H9 (cell line): ENCODE measurements at regions not wholly inside any gene's neighbourhood (a gene's known extent, or its start where the extent isn't known, plus 50 kb on each side); places are given as distances from the start of the nearest gene placed in this dataset.

Experiments
- DNase-seq: peaks from one replicate; pipeline ENCODE4 v3.0.0-alpha.2; 2017
- H2AFZ ChIP-seq: one replicate; pipeline ENCODE4 v1.6.1; 2013; ENCODE audit warnings: mild to moderate bottlenecking, low read length, control low read depth, moderate library complexity
- H2AK5ac ChIP-seq: 2 replicates; pipeline ENCODE4 v1.6.1; 2013; ENCODE audit warnings: low read length, control low read depth, mixed read lengths; ENCODE audit not compliant: insufficient read length
- H2BK120ac ChIP-seq: one replicate; pipeline ENCODE4 v1.6.1; 2013; ENCODE audit warnings: low read depth, mild to moderate bottlenecking, low read length, control low read depth, inconsistent platforms; ENCODE audit not compliant: poor library complexity, severe bottlenecking
- H2BK12ac ChIP-seq: 2 replicates; pipeline ENCODE4 v1.6.1; 2013; ENCODE audit warnings: low read length, control low read depth, mixed read lengths, low read depth; ENCODE audit not compliant: insufficient read length
- H2BK15ac ChIP-seq: 2 replicates; pipeline ENCODE4 v1.6.1; 2013; ENCODE audit warnings: low read depth, low read length, control low read depth
- H2BK20ac ChIP-seq: one replicate; pipeline ENCODE4 v1.6.1; 2013; ENCODE audit warnings: low read depth, mild to moderate bottlenecking, low read length, control low read depth, inconsistent platforms; ENCODE audit not compliant: poor library complexity, severe bottlenecking
- H2BK5ac ChIP-seq: 2 replicates; pipeline ENCODE4 v1.6.1; 2013; ENCODE audit warnings: low read length, control low read depth, mixed read lengths; ENCODE audit not compliant: insufficient read length
- H3K14ac ChIP-seq: 2 replicates; pipeline ENCODE4 v1.6.1; 2013; ENCODE audit warnings: low read length, control low read depth; ENCODE audit not compliant: insufficient read depth
- H3K18ac ChIP-seq: 2 replicates; pipeline ENCODE4 v1.6.1; 2013; ENCODE audit warnings: low read depth, mild to moderate bottlenecking, mixed read lengths, low read length, control low read depth; ENCODE audit not compliant: insufficient read length
- H3K23ac ChIP-seq: 2 replicates; pipeline ENCODE4 v1.6.1; 2013; ENCODE audit warnings: low read length, control low read depth, mixed read lengths, low read depth; ENCODE audit not compliant: insufficient read length
- H3K23me2 ChIP-seq: 2 replicates; pipeline ENCODE4 v1.6.1; 2013; ENCODE audit warnings: low read depth, mild to moderate bottlenecking, mixed read lengths, low read length, control low read depth; ENCODE audit not compliant: insufficient read length, poor library complexity, severe bottlenecking
- H3K27ac ChIP-seq: 2 replicates; pipeline ENCODE4 v1.5.1; 2013; ENCODE audit warnings: low read length, control low read depth, mixed read lengths, low read depth; ENCODE audit not compliant: insufficient read length
- H3K27me3 ChIP-seq: 2 replicates; pipeline ENCODE4 v1.6.1; 2013; ENCODE audit warnings: low read length, control low read depth, inconsistent platforms; ENCODE audit not compliant: insufficient read depth
- H3K4ac ChIP-seq: 2 replicates; pipeline ENCODE4 v1.6.1; 2013; ENCODE audit warnings: low read depth, mild to moderate bottlenecking, control low read depth, inconsistent platforms, low read length, moderate library complexity
- H3K4me1 ChIP-seq: 2 replicates; pipeline ENCODE4 v1.6.1; 2013; ENCODE audit warnings: low read length, control low read depth, inconsistent platforms; ENCODE audit not compliant: insufficient read depth
- H3K4me2 ChIP-seq: 2 replicates; pipeline ENCODE4 v1.6.1; 2013; ENCODE audit warnings: low read length, control low read depth, mixed read lengths; ENCODE audit not compliant: insufficient read length, insufficient read depth
- H3K56ac ChIP-seq: 2 replicates; pipeline ENCODE4 v1.6.1; 2013; ENCODE audit warnings: low read depth, mild to moderate bottlenecking, mixed read lengths, low read length, control low read depth; ENCODE audit not compliant: insufficient read length
- H3K79me1 ChIP-seq: 2 replicates; pipeline ENCODE4 v1.6.1; 2013; ENCODE audit warnings: low read depth, mild to moderate bottlenecking, moderate library complexity, low read length, control low read depth, inconsistent platforms; ENCODE audit not compliant: insufficient read depth, poor library complexity, severe bottlenecking
- H3K79me2 ChIP-seq: 2 replicates; pipeline ENCODE4 v1.6.1; 2013; ENCODE audit warnings: low read length, control low read depth, inconsistent platforms; ENCODE audit not compliant: insufficient read depth
- H3K9ac ChIP-seq: 2 replicates; pipeline ENCODE4 v1.6.1; 2013; ENCODE audit warnings: low read length, control low read depth, mixed read lengths; ENCODE audit not compliant: insufficient read length; ENCODE audit errors: extremely low read depth
- H3K9me3 ChIP-seq: one replicate; pipeline ENCODE4 v1.6.1; 2013; ENCODE audit warnings: low read depth, low read length, inconsistent platforms; ENCODE audit not compliant: control insufficient read depth
- H3T11ph ChIP-seq: one replicate; pipeline ENCODE4 v1.6.1; 2013; ENCODE audit warnings: mild to moderate bottlenecking, low read length, control low read depth, inconsistent platforms
- H4K20me1 ChIP-seq: one replicate; pipeline ENCODE4 v1.6.1; 2013; ENCODE audit not compliant: control insufficient read depth, insufficient read length, insufficient read depth
- H4K5ac ChIP-seq: 2 replicates; pipeline ENCODE4 v1.6.1; 2013; ENCODE audit warnings: low read depth, mild to moderate bottlenecking, mixed read lengths, low read length, control low read depth; ENCODE audit not compliant: insufficient read length
- H4K8ac ChIP-seq: replicated peaks from 2 replicates; pipeline ENCODE4 v1.6.1; 2013; ENCODE audit warnings: low read length, control low read depth, mixed read lengths, low read depth; ENCODE audit not compliant: insufficient read length
- H4K91ac ChIP-seq: 2 replicates; pipeline ENCODE4 v1.6.1; 2013; ENCODE audit warnings: low read depth, mild to moderate bottlenecking, moderate library complexity, mixed read lengths, low read length, control low read depth; ENCODE audit not compliant: insufficient read length
- H3K27ac Mint-ChIP-seq, 3 experiments: 2 replicates in 2 of 3; 3 replicates in 1 of 3; pipeline ENCODE4 v1.8.0; 2020 to 2021; ENCODE audit warnings: mixed read lengths in 3 of 3, mild to moderate bottlenecking in 1 of 3, moderate library complexity in 1 of 3
- H3K27me3 Mint-ChIP-seq: 2 replicates; pipeline ENCODE4 v1.8.0; 2021; ENCODE audit warnings: low read depth, mild to moderate bottlenecking, moderate library complexity, mixed read lengths
- H3K36me3 Mint-ChIP-seq, 3 experiments: 2 replicates in 2 of 3; 3 replicates in 1 of 3; pipeline ENCODE4 v1.8.0; 2020 to 2021; ENCODE audit warnings: low read depth in 3 of 3, mixed read lengths in 3 of 3; ENCODE audit not compliant: insufficient read depth in 1 of 3
- H3K4me1 Mint-ChIP-seq, 2 experiments: 2 replicates each; pipeline ENCODE4 v1.8.0; 2020; ENCODE audit warnings: mixed read lengths in 2 of 2
- H3K4me3 Mint-ChIP-seq, 2 experiments: 2 replicates in 1 of 2; 3 replicates in 1 of 2; pipeline ENCODE4 v1.8.0; 2020 to 2021; ENCODE audit warnings: mild to moderate bottlenecking in 2 of 2, mixed read lengths in 2 of 2, moderate library complexity in 1 of 2
- H3K9me3 Mint-ChIP-seq, 2 experiments: 2 replicates in 1 of 2; 3 replicates in 1 of 2; pipeline ENCODE4 v1.8.0; 2020; ENCODE audit warnings: mild to moderate bottlenecking in 2 of 2, mixed read lengths in 2 of 2, moderate library complexity in 1 of 2
- TF ChIP-seq, protein P1 (sequence below): fragments of 200-600 bp; sonication (generic); conservative IDR thresholded peaks from 3 replicates; pipeline ENCODE4 v1.8.0; 2021; ENCODE audit warnings: antibody characterized with exemption, mild to moderate bottlenecking

DNA sequence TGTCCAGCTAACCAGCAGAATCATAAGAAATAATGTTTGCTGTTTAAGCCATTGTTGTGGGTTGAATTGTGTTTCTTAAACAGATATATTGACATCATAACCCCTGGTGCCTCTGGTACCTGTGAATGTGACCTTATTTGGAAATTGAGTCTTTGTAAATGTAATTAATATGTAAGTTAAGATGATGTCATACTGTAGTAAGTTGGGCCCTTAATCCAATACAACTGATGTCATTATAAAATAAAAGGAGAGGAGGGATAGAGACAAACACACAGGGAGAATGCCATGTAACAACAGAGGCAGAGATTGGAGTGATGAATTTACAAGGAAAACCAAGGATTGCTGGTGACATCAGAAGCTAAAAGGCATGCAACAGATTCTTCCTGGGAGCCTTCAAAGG lies 141.4 kb downstream of the ZIC3 start:
- H3K36me3 Mint-ChIP-seq = no peaks in the 10 kb centered on the region
- H3T11ph ChIP-seq = no peak overlapping the region
- H3K4me1 Mint-ChIP-seq = peaks cover 3 to 6% of the 10 kb centered on the region in 2 experiments
- no peak overlapping the region for H3K27ac Mint-ChIP-seq
- H2BK12ac ChIP-seq = no peak overlapping the region
- no peak overlapping the region for H3K4me3 Mint-ChIP-seq
- no peak overlapping the region for H4K91ac ChIP-seq
- TF ChIP-seq, protein P1, sequence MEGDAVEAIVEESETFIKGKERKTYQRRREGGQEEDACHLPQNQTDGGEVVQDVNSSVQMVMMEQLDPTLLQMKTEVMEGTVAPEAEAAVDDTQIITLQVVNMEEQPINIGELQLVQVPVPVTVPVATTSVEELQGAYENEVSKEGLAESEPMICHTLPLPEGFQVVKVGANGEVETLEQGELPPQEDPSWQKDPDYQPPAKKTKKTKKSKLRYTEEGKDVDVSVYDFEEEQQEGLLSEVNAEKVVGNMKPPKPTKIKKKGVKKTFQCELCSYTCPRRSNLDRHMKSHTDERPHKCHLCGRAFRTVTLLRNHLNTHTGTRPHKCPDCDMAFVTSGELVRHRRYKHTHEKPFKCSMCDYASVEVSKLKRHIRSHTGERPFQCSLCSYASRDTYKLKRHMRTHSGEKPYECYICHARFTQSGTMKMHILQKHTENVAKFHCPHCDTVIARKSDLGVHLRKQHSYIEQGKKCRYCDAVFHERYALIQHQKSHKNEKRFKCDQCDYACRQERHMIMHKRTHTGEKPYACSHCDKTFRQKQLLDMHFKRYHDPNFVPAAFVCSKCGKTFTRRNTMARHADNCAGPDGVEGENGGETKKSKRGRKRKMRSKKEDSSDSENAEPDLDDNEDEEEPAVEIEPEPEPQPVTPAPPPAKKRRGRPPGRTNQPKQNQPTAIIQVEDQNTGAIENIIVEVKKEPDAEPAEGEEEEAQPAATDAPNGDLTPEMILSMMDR = no peak
- no peak overlapping the region for H2AK5ac ChIP-seq
- H3K4ac ChIP-seq = no peak overlapping the region
- no peak overlapping the region for H3K4me2 ChIP-seq
- H3K14ac ChIP-seq = no peak overlapping the region
- no peaks in the 10 kb centered on the region for H3K27me3 Mint-ChIP-seq
- no peak overlapping the region for H3K23ac ChIP-seq
- H2BK20ac ChIP-seq = no peak overlapping the region
- peaks cover 0 to 32% of the 10 kb centered on the region in 2 experiments; a peak in 3 of 5 replicates for H3K9me3 Mint-ChIP-seq
- no peak overlapping the region for H2BK5ac ChIP-seq
- no peak overlapping the region for H2AFZ ChIP-seq
- H3K23me2 ChIP-seq = no peaks in the 10 kb centered on the region
- no peak overlapping the region for H3K27ac ChIP-seq
- no peaks in the 10 kb centered on the region for H3K27me3 ChIP-seq
- H3K18ac ChIP-seq = no peak overlapping the region
- H3K79me1 ChIP-seq = no peaks in the 10 kb centered on the region
- no peak overlapping the region for H4K8ac ChIP-seq
- H2BK15ac ChIP-seq = no peak overlapping the region
- no peak for DNase-seq
- H3K4me1 ChIP-seq = no peaks in the 10 kb centered on the region; the same call in 1 of the 2 replicates
- H4K5ac ChIP-seq = no peak overlapping the region
- H3K79me2 ChIP-seq = no peaks in the 10 kb centered on the region
- H3K9ac ChIP-seq = no peak overlapping the region
- H3K56ac ChIP-seq = no peak overlapping the region
- H4K20me1 ChIP-seq = no peaks in the 10 kb centered on the region
- H2BK120ac ChIP-seq = no peak overlapping the region
- no peaks in the 10 kb centered on the region for H3K9me3 ChIP-seq
